ENCODE measurements at regions not wholly inside any gene's neighbourhood (a gene's known extent, or its start where the extent isn't known, plus 50 kb on each side); places are given as distances from the start of the nearest gene placed in this dataset.
A peak's percentile ranks its signal among the peaks of the same experiment; 100 is the strongest.

GRCh38 chr2:8089596-8089995 is 592.3 kb upstream of the ID2 start (continued):
- no peak for TF ChIP-seq HNF4G (IDR thresholded peaks at IDR 0.05)

- Histone ChIP-seq H3K27me3 (ENCODE audit: control insufficient read depth in 4 of 4, insufficient read depth in 4 of 4, low read length in 3 of 4) (no peaks in the 10 kb centered on the region), H3K27ac (ENCODE audit: low read depth in 1 of 2, low read length in 2 of 2) (no peak overlapping the region), H3K9ac (ENCODE audit: low read depth in 1 of 2, low read length in 2 of 2) (no peak overlapping the region), H3K36me3 (ENCODE audit: control insufficient read depth in 4 of 4, insufficient read depth in 3 of 4, low read depth in 1 of 4, low read length in 3 of 4) (peaks cover 0 to 2% (median 0%) of the 10 kb centered on the region in 4 donors), H3K4me1 (ENCODE audit: control insufficient read depth in 4 of 4, insufficient read depth in 4 of 4, low read length in 3 of 4) (no peaks in the 10 kb centered on the region), H3K9me3 (ENCODE audit: control insufficient read depth in 4 of 4, low read length in 3 of 4) (no peaks in the 10 kb centered on the region), H3K4me3 (ENCODE audit: low read depth in 1 of 3, low read length in 3 of 3) (no peak overlapping the region)
- WGBS, result 87% methylated on average over 5 of the region's 5 CpGs
- TF ChIP-seq RXRA (IDR thresholded peaks at IDR 0.05) (peak in 1 of 2 donors; percentile 17), RAD21 (IDR thresholded peaks at IDR 0.05) (no peak), ZBTB33 (IDR thresholded peaks at IDR 0.05) (no peak), TAF1 (conservative IDR thresholded peaks at IDR 0.05) (no peak), YY1 (IDR thresholded peaks at IDR 0.05) (no peak)
- no peak for DNase-seq (ENCODE audit: low spot score)
Observed at GRCh38 chr2:8090748-8091700, 590.8 kb upstream of the ID2 start.

- WGBS, result 97% methylated on average over 18 of the region's 18 CpGs
- Histone ChIP-seq H3K4me1 (ENCODE audit: control insufficient read depth in 4 of 4, insufficient read depth in 4 of 4, low read length in 3 of 4) (no peaks in the 10 kb centered on the region), H3K9ac (ENCODE audit: low read depth in 1 of 2, low read length in 2 of 2) (no peak overlapping the region), H3K27me3 (ENCODE audit: control insufficient read depth in 4 of 4, insufficient read depth in 4 of 4, low read length in 3 of 4) (no peaks in the 10 kb centered on the region), H3K9me3 (ENCODE audit: control insufficient read depth in 4 of 4, low read length in 3 of 4) (no peaks in the 10 kb centered on the region), H3K4me3 (ENCODE audit: low read depth in 1 of 3, low read length in 3 of 3) (no peak overlapping the region), H3K36me3 (ENCODE audit: control insufficient read depth in 4 of 4, insufficient read depth in 3 of 4, low read depth in 1 of 4, low read length in 3 of 4) (peaks cover 0 to 2% (median 0%) of the 10 kb centered on the region in 4 donors), H3K27ac (ENCODE audit: low read depth in 1 of 2, low read length in 2 of 2) (no peak overlapping the region)
- no peak for DNase-seq (ENCODE audit: low spot score)
- TF ChIP-seq MAX (IDR thresholded peaks at IDR 0.05) (no peak), ZBTB33 (IDR thresholded peaks at IDR 0.05) (no peak), GABPA (IDR thresholded peaks at IDR 0.05 in 1 of 2, conservative IDR thresholded peaks at IDR 0.05 in 1 of 2) (no peak), CTCF (IDR thresholded peaks at IDR 0.05; ENCODE audit: low read depth, low read length, missing input control) (no peak), NR2F2 (IDR thresholded peaks at IDR 0.05) (no peak), FOXA1 (IDR thresholded peaks at IDR 0.05) (no peak), SP1 (IDR thresholded peaks at IDR 0.05) (no peak), HNF4A (conservative IDR thresholded peaks at IDR 0.05) (no peak), EGR1 (IDR thresholded peaks at IDR 0.05; ENCODE audit: low read depth in 2 of 2) (no peak), JUND (IDR thresholded peaks at IDR 0.05) (no peak), RXRA (IDR thresholded peaks at IDR 0.05) (no peak), RAD21 (IDR thresholded peaks at IDR 0.05) (no peak), FOXA2 (IDR thresholded peaks at IDR 0.05) (no peak), YY1 (IDR thresholded peaks at IDR 0.05) (no peak), HNF4G (IDR thresholded peaks at IDR 0.05) (no peak), REST (IDR thresholded peaks at IDR 0.05) (no peak), ATF3 (IDR thresholded peaks at IDR 0.05) (no peak), TAF1 (conservative IDR thresholded peaks at IDR 0.05) (no peak)
Observed at GRCh38 chr2:8094526-8094925, 587.3 kb upstream of the ID2 start.
